Endodermal cell (in vitro differentiated cells): ENCODE measurements at regions not wholly inside any gene's neighbourhood (a gene's known extent, or its start where the extent isn't known, plus 50 kb on each side); places are given as distances from the start of the nearest gene placed in this dataset.
"Not testable (repeated sequence)": the region's sequence is repeated elsewhere in the genome, so short reads cannot be mapped to it uniquely, and the experiment has no call there.

Experiments
- DNase-seq: peaks from one replicate; pipeline ENCODE4 v3.0.0-alpha.2; 2017
- H3K27ac ChIP-seq: 2 replicates; pipeline ENCODE4 v1.5.1; 2013; ENCODE audit warnings: mild to moderate bottlenecking, low read depth, low read length, moderate library complexity
- H3K27me3 ChIP-seq: 2 replicates; pipeline ENCODE4 v1.6.1; 2013; ENCODE audit warnings: mild to moderate bottlenecking, low read length, moderate library complexity; ENCODE audit not compliant: insufficient read depth, control insufficient read depth, poor library complexity, severe bottlenecking
- H3K36me3 ChIP-seq: 2 replicates; pipeline ENCODE4 v1.7.0; 2013; ENCODE audit warnings: mild to moderate bottlenecking, low read length, moderate library complexity; ENCODE audit not compliant: control insufficient read depth, insufficient read depth
- H3K4me1 ChIP-seq: one replicate; pipeline ENCODE4 v1.7.0; 2013; ENCODE audit warnings: low read length; ENCODE audit not compliant: control insufficient read depth, insufficient read depth
- H3K4me3 ChIP-seq: 2 replicates; pipeline ENCODE4 v1.5.1; 2013; ENCODE audit warnings: mild to moderate bottlenecking, low read length, moderate library complexity
- H3K9ac ChIP-seq: 2 replicates; pipeline ENCODE4 v1.6.1; 2013; ENCODE audit warnings: mild to moderate bottlenecking, low read length, moderate library complexity; ENCODE audit not compliant: poor library complexity, severe bottlenecking; ENCODE audit errors: extremely low read depth
- H3K9me3 ChIP-seq: 2 replicates; pipeline ENCODE4 v1.6.1; 2013; ENCODE audit warnings: mild to moderate bottlenecking, low read length, moderate library complexity; ENCODE audit not compliant: control insufficient read depth
- H3K27ac Mint-ChIP-seq: 2 replicates; pipeline ENCODE4 v1.8.0; 2020; ENCODE audit warnings: mixed read lengths
- H3K27me3 Mint-ChIP-seq: 2 replicates; pipeline ENCODE4 v1.8.0; 2021; ENCODE audit warnings: mild to moderate bottlenecking, mixed read lengths; ENCODE audit not compliant: insufficient read depth
- H3K36me3 Mint-ChIP-seq: 2 replicates; pipeline ENCODE4 v1.8.0; 2020; ENCODE audit warnings: low read depth, mixed read lengths
- H3K4me1 Mint-ChIP-seq: 2 replicates; pipeline ENCODE4 v1.8.0; 2020; ENCODE audit warnings: mixed read lengths
- H3K4me3 Mint-ChIP-seq: 2 replicates; pipeline ENCODE4 v1.8.0; 2020; ENCODE audit warnings: mild to moderate bottlenecking, moderate library complexity, mixed read lengths
- H3K9me3 Mint-ChIP-seq: 2 replicates; pipeline ENCODE4 v1.8.0; 2020; ENCODE audit warnings: mild to moderate bottlenecking, mixed read lengths
- WGBS, 2 experiments: methylation state at CpG; one replicate each; pipeline versions ENCODE4 v1.1.5 to v1.1.7; 2013; ENCODE audit warnings: missing lambda C conversion rate in 2 of 2, mixed read lengths in 1 of 2; ENCODE audit not compliant: insufficient coverage in 1 of 2, insufficient read length in 1 of 2; 5-methylcytosine and 5-hydroxymethylcytosine counted together

DNA sequence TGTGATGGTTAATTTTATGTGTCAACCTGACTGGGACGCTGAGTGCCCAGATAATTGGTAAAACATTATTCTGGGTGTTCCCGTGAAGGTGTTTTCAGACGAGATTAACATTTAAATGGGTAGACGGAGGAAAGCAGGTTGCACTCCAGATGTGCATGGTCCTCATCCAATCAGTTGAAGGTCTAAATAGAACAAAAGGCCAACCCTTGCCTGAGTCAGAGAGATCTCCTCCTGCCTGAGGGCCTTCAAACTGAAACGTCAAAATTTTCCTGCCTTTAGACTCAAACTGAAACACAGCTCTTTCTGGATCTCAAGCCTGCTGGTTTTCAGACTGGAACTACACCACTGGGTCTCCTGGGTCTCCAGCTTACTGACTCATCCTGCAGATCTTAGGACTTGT is 73.5 kb downstream of the NPIPA8 start:
- not testable (repeated sequence) for H3K9me3 Mint-ChIP-seq, H3K9me3 ChIP-seq, H3K4me1 Mint-ChIP-seq, H3K27ac Mint-ChIP-seq, H3K36me3 ChIP-seq, H3K27me3 ChIP-seq, H3K4me3 ChIP-seq, H3K36me3 Mint-ChIP-seq, H3K27me3 Mint-ChIP-seq, H3K4me3 Mint-ChIP-seq, H3K9ac ChIP-seq, H3K4me1 ChIP-seq, H3K27ac ChIP-seq, DNase-seq
- WGBS, 2 experiments, result no CpG with 5 or more reads among the region's 5 CpGs

GRCh38 chr16:18261848-18262247 is 74.7 kb downstream of the NPIPA8 start:
- H3K4me1 ChIP-seq, H3K9ac ChIP-seq, H3K27me3 Mint-ChIP-seq, H3K9me3 Mint-ChIP-seq, H3K36me3 Mint-ChIP-seq, H3K4me3 ChIP-seq, H3K27ac ChIP-seq, H3K4me1 Mint-ChIP-seq, H3K36me3 ChIP-seq, H3K9me3 ChIP-seq, H3K27me3 ChIP-seq, H3K4me3 Mint-ChIP-seq, DNase-seq, H3K27ac Mint-ChIP-seq: not testable (repeated sequence)
- WGBS, 2 experiments, result no CpG with 5 or more reads among the region's 2 CpGs

- not testable (repeated sequence) for H3K27me3 ChIP-seq, H3K4me1 Mint-ChIP-seq, H3K27ac Mint-ChIP-seq, H3K27me3 Mint-ChIP-seq, H3K4me3 Mint-ChIP-seq, H3K9ac ChIP-seq, DNase-seq, H3K27ac ChIP-seq, H3K36me3 ChIP-seq, H3K9me3 ChIP-seq, H3K9me3 Mint-ChIP-seq, H3K4me3 ChIP-seq, H3K36me3 Mint-ChIP-seq, H3K4me1 ChIP-seq
- no CpG with 5 or more reads among the region's 10 CpGs for WGBS, 2 experiments
These were observed 76.9 kb downstream of the NPIPA8 start for GRCh38 chr16:18259496-18260176.

DNA sequence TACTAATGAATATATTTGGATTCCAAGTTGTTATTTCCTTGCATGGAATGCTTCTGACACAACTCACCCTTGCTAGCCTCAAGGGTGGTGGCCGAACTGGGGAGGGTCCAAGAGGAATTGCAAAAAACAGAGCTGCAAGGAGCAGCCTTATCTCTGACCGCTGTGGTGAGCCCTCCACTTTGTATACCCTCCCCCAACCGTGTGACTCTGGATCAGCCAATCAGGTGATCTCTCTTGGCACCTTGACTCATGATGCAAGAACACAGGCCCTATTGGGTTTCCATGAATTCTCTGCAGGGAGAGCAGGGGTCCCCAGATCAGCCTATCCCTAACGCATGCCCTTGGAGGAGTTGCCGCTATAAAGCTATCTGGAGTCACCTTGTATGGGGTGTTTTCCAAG is 83.6 kb downstream of the NPIPA8 start:
- H3K4me1 Mint-ChIP-seq, result not testable (repeated sequence)

DNA sequence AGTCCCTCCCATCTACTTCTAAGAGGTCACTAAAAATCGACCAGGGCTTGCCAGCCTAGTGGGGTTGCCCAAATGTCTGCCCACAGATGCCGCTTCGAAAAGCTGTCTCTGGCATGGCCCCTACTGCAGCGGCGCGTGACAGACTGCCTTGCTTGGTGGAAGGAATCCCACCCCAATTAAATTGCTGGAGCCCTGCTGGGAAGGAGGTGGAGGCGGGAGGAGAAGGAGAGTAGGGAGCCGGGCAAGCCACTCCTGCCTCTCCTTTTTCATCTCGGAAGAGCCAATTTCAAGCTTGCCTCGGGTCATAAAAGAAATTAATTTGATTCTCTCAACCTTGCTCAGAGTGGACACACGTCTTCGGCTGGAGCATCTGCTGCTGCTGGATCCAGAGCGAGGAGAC is 106.0 kb downstream of the NPIPA8 start:
- peak; percentile 52 for DNase-seq
- not testable (repeated sequence) for H3K4me3 Mint-ChIP-seq, H3K27ac Mint-ChIP-seq, H3K4me1 Mint-ChIP-seq, H3K9me3 Mint-ChIP-seq, H3K9ac ChIP-seq, H3K4me3 ChIP-seq, H3K36me3 ChIP-seq, H3K9me3 ChIP-seq, H3K36me3 Mint-ChIP-seq, H3K27ac ChIP-seq, H3K27me3 ChIP-seq, H3K27me3 Mint-ChIP-seq, H3K4me1 ChIP-seq
- WGBS, 2 experiments, result 60% methylated on average over 1 of the region's 13 CpGs; no CpG with 5 or more reads in 1 of the 2 experiments

More for the DNA sequence above, 83.6 kb downstream of the NPIPA8 start:
- not testable (repeated sequence) for H3K27ac Mint-ChIP-seq, H3K27me3 Mint-ChIP-seq, H3K36me3 Mint-ChIP-seq, H3K4me3 ChIP-seq, H3K9me3 ChIP-seq, H3K4me3 Mint-ChIP-seq, H3K27me3 ChIP-seq, DNase-seq, H3K36me3 ChIP-seq, H3K4me1 ChIP-seq, H3K9ac ChIP-seq, H3K27ac ChIP-seq, H3K9me3 Mint-ChIP-seq
- no CpG with 5 or more reads among the region's 5 CpGs for WGBS, 2 experiments

- H3K4me1 Mint-ChIP-seq, DNase-seq, H3K9me3 Mint-ChIP-seq, H3K9ac ChIP-seq, H3K4me3 ChIP-seq, H3K9me3 ChIP-seq, H3K36me3 ChIP-seq, H3K36me3 Mint-ChIP-seq, H3K4me3 Mint-ChIP-seq, H3K27me3 Mint-ChIP-seq, H3K27ac ChIP-seq, H3K4me1 ChIP-seq, H3K27me3 ChIP-seq, H3K27ac Mint-ChIP-seq: not testable (repeated sequence)
- WGBS, 2 experiments, result 74% methylated on average over 4 of the region's 24 CpGs; no CpG with 5 or more reads in 1 of the 2 experiments
These were observed 114.2 kb downstream of the NPIPA8 start for GRCh38 chr16:18222054-18223009.

DNA sequence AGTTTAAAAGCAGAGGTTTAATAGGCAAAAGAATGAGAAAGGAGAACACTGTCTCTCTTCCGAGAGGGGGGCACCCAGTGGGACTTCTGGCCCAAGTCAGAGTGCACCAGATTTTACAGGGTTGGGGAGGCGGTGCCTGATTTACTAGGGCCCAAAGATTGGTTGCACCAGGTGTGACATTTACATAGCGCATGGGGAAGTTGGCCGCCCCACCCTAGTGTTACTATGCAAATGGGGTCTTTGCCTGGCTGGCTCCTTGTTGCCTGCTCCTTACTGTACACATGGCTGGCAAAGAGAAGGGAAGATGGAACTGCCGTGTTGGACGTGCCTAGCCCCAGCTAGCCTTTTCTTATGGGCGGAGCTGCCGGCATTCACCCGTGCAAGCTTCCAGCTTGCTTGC is 118.8 kb downstream of the NPIPA8 start:
- not testable (repeated sequence) for H3K9ac ChIP-seq, H3K27me3 Mint-ChIP-seq, H3K27ac ChIP-seq, H3K27me3 ChIP-seq, H3K4me1 ChIP-seq, H3K9me3 ChIP-seq, H3K9me3 Mint-ChIP-seq, H3K27ac Mint-ChIP-seq, H3K4me3 ChIP-seq, H3K36me3 Mint-ChIP-seq, H3K4me1 Mint-ChIP-seq, H3K4me3 Mint-ChIP-seq, H3K36me3 ChIP-seq
- DNase-seq, result peak; percentile 47
- WGBS, 2 experiments, result 67% methylated on average over 1 of the region's 9 CpGs; no CpG with 5 or more reads in 1 of the 2 experiments
